ENCODE measurements at regions not wholly inside any gene's neighbourhood (a gene's known extent, or its start where the extent isn't known, plus 50 kb on each side); places are given as distances from the start of the nearest gene placed in this dataset.

- intact Hi-C loops (cut with DNase I, micrococcal nuclease), result loop anchor here in 1 of 2 experiments (10.0 kb wide), 2 partner anchors 428 to 1678 kb away; no protein-coding TSS in a partner anchor
- CTCF ChIA-PET, result no interaction called here
- H3K4me1 Mint-ChIP-seq, result peaks cover 57% of the 10 kb centered on the region
- H3K27ac Mint-ChIP-seq, result peak overlapping the region; percentile 91
- peaks cover 20% of the 10 kb centered on the region for H3K36me3 Mint-ChIP-seq (ENCODE audit: low read depth)
- H3K27me3 Mint-ChIP-seq, result no peaks in the 10 kb centered on the region
- DNase-seq (no peak), ATAC-seq (peak; percentile 49)
- H3K4me3 Mint-ChIP-seq, result no peak overlapping the region
- POLR2A ChIA-PET, result no interaction called here
- peaks cover 7% of the 10 kb centered on the region for H3K9me3 Mint-ChIP-seq (ENCODE audit: low read depth)
Observed at GRCh38 chrY:21242793-21243192, 268.3 kb upstream of the RBMY1B start.

GRCh38 chrY:21246780-21247179, 264.4 kb upstream of the RBMY1B start:
- ATAC-seq (no peak), DNase-seq (no peak)
- Mint-ChIP-seq H3K36me3 (ENCODE audit: low read depth) (peaks cover 5% of the 10 kb centered on the region), H3K27ac (peak overlapping the region; percentile 20), H3K4me3 (no peak overlapping the region), H3K27me3 (no peaks in the 10 kb centered on the region), H3K9me3 (ENCODE audit: low read depth) (no peaks in the 10 kb centered on the region), H3K4me1 (peaks cover 64% of the 10 kb centered on the region)
- ChIA-PET CTCF (interaction anchor here (0.6 kb wide), 1 partner anchor 282 kb away, joined by 3 read pairs; no protein-coding TSS in a partner anchor), POLR2A (no interaction called here)
- intact Hi-C loops (cut with DNase I, micrococcal nuclease), result loop anchor here (5.0 to 10.0 kb wide), 4 partner anchors 64 to 1682 kb away; no protein-coding TSS in a partner anchor

GRCh38 chrY:21248591-21248990, 262.5 kb upstream of the RBMY1B start:
- ATAC-seq, result peak; percentile 74
- Mint-ChIP-seq H3K27ac (peak overlapping the region; percentile 89), H3K4me3 (peak overlapping the region; percentile 62), H3K9me3 (ENCODE audit: low read depth) (no peaks in the 10 kb centered on the region), H3K4me1 (peaks cover 53% of the 10 kb centered on the region), H3K27me3 (no peaks in the 10 kb centered on the region), H3K36me3 (ENCODE audit: low read depth) (peaks cover 2% of the 10 kb centered on the region)
- DNase-seq, result peak; percentile 23
- ChIA-PET CTCF (no interaction called here), POLR2A (interaction anchor here (1.2 kb wide), 1 partner anchor 109 kb away, joined by 3 read pairs; no protein-coding TSS in a partner anchor)
- intact Hi-C loops (cut with DNase I, micrococcal nuclease), result loop anchor here (1.0 to 10.0 kb wide), 6 partner anchors 8 to 1684 kb away; partner anchors contain the start of gene EIF1AY (in 1 of the 2)

GRCh38 chrY:21253455-21254248, 257.5 kb upstream of the RBMY1B start:
- DNase-seq, result no peak
- ChIA-PET POLR2A (no interaction called here), CTCF (no interaction called here)
- Mint-ChIP-seq H3K36me3 (ENCODE audit: low read depth) (no peaks in the 10 kb centered on the region), H3K27ac (peak overlapping the region; percentile 60), H3K27me3 (no peaks in the 10 kb centered on the region), H3K4me1 (peaks cover 48% of the 10 kb centered on the region), H3K4me3 (peak overlapping the region; percentile 30), H3K9me3 (ENCODE audit: low read depth) (no peaks in the 10 kb centered on the region)
- intact Hi-C loops (cut with DNase I, micrococcal nuclease), result loop anchor here in 1 of 2 experiments (10.0 kb wide), 1 partner anchor 259 kb away; no protein-coding TSS in a partner anchor
- ATAC-seq, result no peak

GRCh38 chrY:21254476-21254875, 256.7 kb upstream of the RBMY1B start:
- no peaks in the 10 kb centered on the region for H3K27me3 Mint-ChIP-seq
- ATAC-seq, result no peak
- ChIA-PET POLR2A (no interaction called here), CTCF (no interaction called here)
- H3K36me3 Mint-ChIP-seq (ENCODE audit: low read depth), result no peaks in the 10 kb centered on the region
- no peak for DNase-seq
- H3K27ac Mint-ChIP-seq, result peak overlapping the region; percentile 84
- peak overlapping the region; percentile 61 for H3K4me3 Mint-ChIP-seq
- H3K9me3 Mint-ChIP-seq (ENCODE audit: low read depth), result no peaks in the 10 kb centered on the region
- peaks cover 40% of the 10 kb centered on the region for H3K4me1 Mint-ChIP-seq
- intact Hi-C loops (cut with DNase I, micrococcal nuclease), result loop anchor here in 1 of 2 experiments (10.0 kb wide), 1 partner anchor 260 kb away; no protein-coding TSS in a partner anchor

GRCh38 chrY:21256820-21257219, 254.3 kb upstream of the RBMY1B start:
- ATAC-seq (peak; percentile 76), DNase-seq (no peak)
- ChIA-PET CTCF (no interaction called here), POLR2A (no interaction called here)
- H3K4me3 Mint-ChIP-seq, result no peak overlapping the region
- peak overlapping the region; percentile 74 for H3K27ac Mint-ChIP-seq
- no peaks in the 10 kb centered on the region for H3K9me3 Mint-ChIP-seq (ENCODE audit: low read depth)
- no peaks in the 10 kb centered on the region for H3K36me3 Mint-ChIP-seq (ENCODE audit: low read depth)
- H3K27me3 Mint-ChIP-seq, result no peaks in the 10 kb centered on the region
- peaks cover 37% of the 10 kb centered on the region for H3K4me1 Mint-ChIP-seq
- intact Hi-C loops (cut with DNase I, micrococcal nuclease), result loop anchor here (2.0 to 10.0 kb wide), 6 partner anchors 118 to 1515 kb away; partner anchors contain the start of genes EIF1AY (in 1 of the 2) and KDM5D (in 1 of the 2)

GRCh38 chrY:21259707-21260106, 251.4 kb upstream of the RBMY1B start:
- Mint-ChIP-seq H3K4me1 (peaks cover 29% of the 10 kb centered on the region), H3K4me3 (no peak overlapping the region), H3K36me3 (ENCODE audit: low read depth) (no peaks in the 10 kb centered on the region), H3K9me3 (ENCODE audit: low read depth) (no peaks in the 10 kb centered on the region), H3K27me3 (no peaks in the 10 kb centered on the region), H3K27ac (peak overlapping the region; percentile 47)
- CTCF ChIA-PET, result interaction anchor here (0.6 kb wide), 1 partner anchor 262 kb away, joined by 4 read pairs; no protein-coding TSS in a partner anchor
- DNase-seq (no peak), ATAC-seq (peak; percentile 63)
- intact Hi-C loops (cut with DNase I, micrococcal nuclease), result loop anchor here (5.0 to 10.0 kb wide), 5 partner anchors 157 to 1517 kb away; partner anchors contain the start of genes EIF1AY (in 1 of the 2) and KDM5D (in 1 of the 2)
- POLR2A ChIA-PET, result interaction anchor here (1.0 kb wide), 1 partner anchor 10 kb away, joined by 3 read pairs; no protein-coding TSS in a partner anchor

- peak; percentile 10 for ATAC-seq
- ChIA-PET CTCF (interaction anchor here (0.7 kb wide), 1 partner anchor 618 kb away, joined by 3 read pairs; no protein-coding TSS in a partner anchor), POLR2A (interaction anchor here (1.0 kb wide), 1 partner anchor 10 kb away, joined by 3 read pairs; no protein-coding TSS in a partner anchor)
- no peaks in the 10 kb centered on the region for H3K9me3 Mint-ChIP-seq (ENCODE audit: low read depth)
- peaks cover 27% of the 10 kb centered on the region for H3K4me1 Mint-ChIP-seq
- no peaks in the 10 kb centered on the region for H3K27me3 Mint-ChIP-seq
- H3K36me3 Mint-ChIP-seq (ENCODE audit: low read depth), result no peaks in the 10 kb centered on the region
- no peak for DNase-seq
- H3K4me3 Mint-ChIP-seq, result no peak overlapping the region
- intact Hi-C loops (cut with DNase I, micrococcal nuclease), result no loop called here
- peak overlapping the region; percentile 51 for H3K27ac Mint-ChIP-seq
Observed at GRCh38 chrY:21260325-21260724, 250.8 kb upstream of the RBMY1B start.

- no peaks in the 10 kb centered on the region for H3K36me3 Mint-ChIP-seq (ENCODE audit: low read depth)
- no peak overlapping the region for H3K27ac Mint-ChIP-seq
- H3K4me1 Mint-ChIP-seq, result peaks cover 25% of the 10 kb centered on the region
- ATAC-seq (no peak), DNase-seq (no peak)
- ChIA-PET POLR2A (no interaction called here), CTCF (interaction anchor here (0.7 to 1.2 kb wide), 2 partner anchors 265 to 619 kb away, joined by 3 read pairs; no protein-coding TSS in a partner anchor)
- H3K4me3 Mint-ChIP-seq, result no peak overlapping the region
- intact Hi-C loops (cut with DNase I, micrococcal nuclease), result no loop called here
- H3K9me3 Mint-ChIP-seq (ENCODE audit: low read depth), result no peaks in the 10 kb centered on the region
- no peaks in the 10 kb centered on the region for H3K27me3 Mint-ChIP-seq
Observed at GRCh38 chrY:21261158-21261557, 250.0 kb upstream of the RBMY1B start.

- H3K4me1 Mint-ChIP-seq, result no peaks in the 10 kb centered on the region
- no peaks in the 10 kb centered on the region for H3K27me3 Mint-ChIP-seq
- no peak overlapping the region for H3K27ac Mint-ChIP-seq
- no peak overlapping the region for H3K4me3 Mint-ChIP-seq
- no peaks in the 10 kb centered on the region for H3K36me3 Mint-ChIP-seq (ENCODE audit: low read depth)
- intact Hi-C loops (cut with DNase I, micrococcal nuclease), result no loop called here
- DNase-seq, result no peak
- ChIA-PET POLR2A (no interaction called here), CTCF (no interaction called here)
- no peaks in the 10 kb centered on the region for H3K9me3 Mint-ChIP-seq (ENCODE audit: low read depth)
- no peak for ATAC-seq
Observed at GRCh38 chrY:21266751-21267150, 244.4 kb upstream of the RBMY1B start.

GRCh38 chrY:21267164-21267563, 244.0 kb upstream of the RBMY1B start:
- Mint-ChIP-seq H3K27me3 (no peaks in the 10 kb centered on the region), H3K27ac (no peak overlapping the region), H3K36me3 (ENCODE audit: low read depth) (no peaks in the 10 kb centered on the region), H3K9me3 (ENCODE audit: low read depth) (no peaks in the 10 kb centered on the region), H3K4me1 (no peaks in the 10 kb centered on the region), H3K4me3 (no peak overlapping the region)
- ChIA-PET CTCF (no interaction called here), POLR2A (no interaction called here)
- no peak for ATAC-seq
- intact Hi-C loops (cut with DNase I, micrococcal nuclease), result no loop called here
- DNase-seq, result no peak

All from activated CD4-positive, alpha-beta T cell treated with anti-CD3 and anti-CD28 coated beads for 36 hours (primary cell).